ENCODE measurements at regions not wholly inside any gene's neighbourhood (a gene's known extent, or its start where the extent isn't known, plus 50 kb on each side); places are given as distances from the start of the nearest gene placed in this dataset.

GRCh38 chr6:166736634-166737033 lies 109.6 kb upstream of the RPS6KA2 start:
- H3K9me3 ChIP-seq: no peaks in the 10 kb centered on the region
- H3K27me3 ChIP-seq: no peaks in the 10 kb centered on the region
- no peaks in the 10 kb centered on the region for H3K4me1 ChIP-seq
- no peak overlapping the region for H3K4me3 ChIP-seq
- TF ChIP-seq EP300 (IDR thresholded peaks at IDR 0.05) (no peak), POLR2AphosphoS5 (IDR thresholded peaks at IDR 0.05) (no peak), CTCF (IDR thresholded peaks at IDR 0.05) (no peak), POLR2A (IDR thresholded peaks at IDR 0.05) (no peak)
- WGBS: 63% methylated on average over 6 of the region's 6 CpGs
- H3K27ac ChIP-seq: no peak overlapping the region
- peak in 1 of 2 donors; percentile 53 for DNase-seq (ENCODE audit: low spot score in 2 of 2)
- no peaks in the 10 kb centered on the region for H3K36me3 ChIP-seq

GRCh38 chr6:166733900-166734299 lies 106.8 kb upstream of the RPS6KA2 start:
- no peak overlapping the region for H3K4me3 ChIP-seq
- H3K36me3 ChIP-seq: no peaks in the 10 kb centered on the region
- no peak for TF ChIP-seq CTCF (IDR thresholded peaks at IDR 0.05)
- TF ChIP-seq POLR2AphosphoS5 (IDR thresholded peaks at IDR 0.05): no peak
- no peak for TF ChIP-seq POLR2A (IDR thresholded peaks at IDR 0.05)
- TF ChIP-seq EP300 (IDR thresholded peaks at IDR 0.05): no peak
- 74% methylated on average over 4 of the region's 4 CpGs for WGBS
- H3K27me3 ChIP-seq: no peaks in the 10 kb centered on the region
- no peak overlapping the region for H3K27ac ChIP-seq
- H3K9me3 ChIP-seq: no peaks in the 10 kb centered on the region
- no peaks in the 10 kb centered on the region for H3K4me1 ChIP-seq
- peak in 1 of 2 donors; percentile 8 for DNase-seq (ENCODE audit: low spot score in 2 of 2)

- WGBS: 84% methylated on average over 5 of the region's 5 CpGs
- TF ChIP-seq POLR2AphosphoS5 (IDR thresholded peaks at IDR 0.05): no peak
- no peaks in the 10 kb centered on the region for H3K9me3 ChIP-seq
- no peak overlapping the region for H3K4me3 ChIP-seq
- no peaks in the 10 kb centered on the region for H3K4me1 ChIP-seq
- H3K27ac ChIP-seq: no peak overlapping the region
- no peaks in the 10 kb centered on the region for H3K36me3 ChIP-seq
- peaks cover 6% of the 10 kb centered on the region for H3K27me3 ChIP-seq
- no peak for DNase-seq (ENCODE audit: low spot score in 2 of 2)
These were observed 102.6 kb upstream of the RPS6KA2 start for GRCh38 chr6:166729658-166730057.

- H3K27ac ChIP-seq: no peak overlapping the region
These were observed 102.0 kb upstream of the RPS6KA2 start for GRCh38 chr6:166728884-166729530.

GRCh38 chr6:166726201-166726600 lies 99.2 kb upstream of the RPS6KA2 start:
- DNase-seq (ENCODE audit: low spot score in 2 of 2): no peak
- H3K4me1 ChIP-seq: no peaks in the 10 kb centered on the region
- no peak overlapping the region for H3K27ac ChIP-seq
- TF ChIP-seq POLR2AphosphoS5 (IDR thresholded peaks at IDR 0.05): no peak
- 85% methylated on average over 7 of the region's 7 CpGs for WGBS
- H3K27me3 ChIP-seq: peaks cover 6% of the 10 kb centered on the region
- H3K36me3 ChIP-seq: no peaks in the 10 kb centered on the region
- no peaks in the 10 kb centered on the region for H3K9me3 ChIP-seq
- no peak overlapping the region for H3K4me3 ChIP-seq

More at GRCh38 chr6:166728884-166729530, 102.0 kb upstream of the RPS6KA2 start:
- Histone ChIP-seq H3K9me3 (no peaks in the 10 kb centered on the region), H3K36me3 (no peaks in the 10 kb centered on the region), H3K4me3 (no peak overlapping the region), H3K4me1 (no peaks in the 10 kb centered on the region), H3K27me3 (peaks cover 6% of the 10 kb centered on the region)
- DNase-seq (ENCODE audit: low spot score in 2 of 2): no peak
- 67% methylated on average over 3 of the region's 7 CpGs for WGBS
- TF ChIP-seq EP300 (IDR thresholded peaks at IDR 0.05) (no peak), POLR2AphosphoS5 (IDR thresholded peaks at IDR 0.05) (no peak), CTCF (IDR thresholded peaks at IDR 0.05) (no peak), POLR2A (IDR thresholded peaks at IDR 0.05) (no peak)

- Histone ChIP-seq H3K4me1 (no peaks in the 10 kb centered on the region), H3K9me3 (no peaks in the 10 kb centered on the region), H3K27ac (no peak overlapping the region), H3K4me3 (no peak overlapping the region), H3K36me3 (no peaks in the 10 kb centered on the region), H3K27me3 (peaks cover 6% of the 10 kb centered on the region)
- DNase-seq (ENCODE audit: low spot score in 2 of 2): no peak
- TF ChIP-seq POLR2AphosphoS5 (IDR thresholded peaks at IDR 0.05): no peak
- TF ChIP-seq EP300 (IDR thresholded peaks at IDR 0.05): no peak
- no peak for TF ChIP-seq POLR2A (IDR thresholded peaks at IDR 0.05)
- TF ChIP-seq CTCF (IDR thresholded peaks at IDR 0.05): no peak
- 90% methylated on average over 10 of the region's 15 CpGs for WGBS
These were observed 98.5 kb upstream of the RPS6KA2 start for GRCh38 chr6:166725571-166725970.
